Sciatic nerve (tissue), 2 donors: ENCODE measurements at regions not wholly inside any gene's neighbourhood (a gene's known extent, or its start where the extent isn't known, plus 50 kb on each side); places are given as distances from the start of the nearest gene placed in this dataset.

Experiments used
- ATAC-seq: fragments of 200-7000 bp; cut with Tn5 transposase; one replicate; pipeline ENCODE4 v1.9.1; 2020; ENCODE audit warnings: mild to moderate bottlenecking, moderate library complexity
- DNase-seq: peaks from one replicate; pipeline ENCODE4 v3.0.0-alpha.2; 2020; ENCODE audit warnings: low spot score
- intact Hi-C: fragments of 100-400 bp; cut with DNase I; formaldehyde crosslinking; loops from one replicate; pipeline ENCODE4 v1.14.2; 2022
- donor health status: DM: no; HTN: no; CAD: no.
- donor health status: DM: no; HTN: no; CAD: no.

DNA sequence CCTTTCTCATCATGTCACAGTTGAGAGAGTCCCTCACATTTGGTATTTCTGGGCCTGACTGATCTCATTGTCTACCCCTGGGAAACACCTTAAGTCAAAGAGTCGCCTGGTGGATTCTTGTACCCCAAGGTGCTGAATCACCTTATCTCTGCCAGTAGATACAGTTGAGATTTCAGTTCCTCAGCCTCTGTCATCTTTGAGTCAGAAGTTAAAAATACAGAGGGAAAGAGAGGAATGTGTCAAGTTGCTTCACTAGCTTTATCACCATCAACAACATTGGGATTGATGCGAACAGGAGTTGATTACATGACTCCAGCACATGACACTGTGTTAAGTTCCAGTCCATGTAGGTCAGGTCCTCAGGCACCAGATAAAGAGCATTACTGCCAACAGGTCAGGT lies 513.0 kb downstream of the NUF2 start:
- intact Hi-C loops = no loop called here
- no peak for DNase-seq
- ATAC-seq = no peak

DNA sequence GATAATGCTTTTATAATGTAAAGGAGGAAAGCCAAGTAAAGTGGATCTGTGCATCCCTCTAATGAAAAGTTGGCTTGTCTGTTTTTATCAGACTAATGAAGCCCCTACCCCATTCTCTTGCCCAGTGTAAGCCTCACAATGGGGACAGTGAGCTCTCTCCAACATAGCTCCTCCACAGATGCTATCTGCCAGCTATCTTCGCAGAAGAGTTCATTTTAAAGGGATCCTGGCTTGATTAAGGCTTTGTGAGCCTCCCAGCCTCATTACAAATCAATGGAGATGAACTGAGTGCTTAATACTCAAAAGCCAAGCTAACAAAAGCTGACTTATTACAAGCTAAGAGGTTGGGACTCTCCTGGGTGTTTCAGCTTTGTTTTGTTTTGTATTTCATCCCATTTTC lies 514.7 kb downstream of the NUF2 start:
- ATAC-seq = no peak
- no peak for DNase-seq
- intact Hi-C loops = no loop called here

DNA sequence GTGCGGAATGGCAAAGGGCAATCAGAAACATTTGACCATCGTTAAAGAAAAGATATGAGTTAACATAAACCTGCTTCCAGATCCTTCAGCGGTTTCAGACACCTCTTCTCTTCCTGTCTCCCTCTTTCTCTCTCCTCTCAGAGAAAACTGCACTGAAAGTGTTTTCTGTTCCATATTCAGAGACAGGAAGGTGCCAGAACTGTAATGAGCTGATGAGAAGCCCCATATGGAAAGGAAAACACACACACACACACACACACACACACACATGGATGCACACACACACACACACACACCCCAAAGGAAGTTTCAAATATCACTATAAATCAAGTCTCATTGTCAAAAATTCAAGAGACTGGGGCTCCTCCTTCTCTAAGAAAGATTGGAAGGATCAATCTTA lies 515.5 kb downstream of the NUF2 start:
- intact Hi-C loops = no loop called here
- no peak for ATAC-seq

DNA sequence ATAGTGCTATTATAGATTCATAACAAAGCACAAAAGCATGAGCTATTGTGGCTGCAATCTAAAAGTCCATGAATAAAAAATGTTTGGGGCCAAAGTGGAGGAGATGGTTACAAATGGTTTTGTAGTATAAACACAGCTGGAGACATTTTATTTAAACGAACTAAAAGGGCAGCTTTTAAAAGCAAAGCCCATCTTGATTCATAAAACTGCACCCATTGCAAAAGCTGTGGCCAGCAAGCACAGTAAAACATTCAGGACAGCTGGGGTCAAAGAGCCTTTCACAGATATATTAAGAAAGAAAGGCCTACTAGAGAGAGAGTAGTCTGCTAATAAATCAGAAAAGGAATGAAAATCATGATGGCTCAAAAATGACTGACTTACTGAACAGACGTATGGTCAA lies 520.8 kb downstream of the NUF2 start:
- intact Hi-C loops = no loop called here
- peak; percentile 30 for ATAC-seq
- no peak for DNase-seq

More for the DNA sequence above, 515.5 kb downstream of the NUF2 start:
- DNase-seq = no peak

DNA sequence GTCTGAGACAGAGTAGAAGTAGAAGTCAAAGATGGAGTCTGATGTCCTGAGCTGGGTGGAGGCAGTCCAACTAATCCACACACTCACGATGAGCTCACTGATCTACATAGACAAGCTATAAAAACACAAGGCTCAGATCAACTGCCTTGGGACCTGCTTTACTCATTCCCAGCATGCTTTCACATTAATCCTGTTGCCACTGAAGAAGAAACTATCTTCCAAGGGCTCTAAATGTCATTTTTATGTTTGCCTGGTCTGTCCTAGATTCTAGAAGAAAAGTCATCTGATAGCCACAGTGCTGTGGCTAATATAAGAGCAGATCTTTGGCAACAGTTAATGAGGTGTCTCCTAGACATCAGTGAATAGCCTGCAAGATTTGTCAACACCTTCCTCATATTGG lies 522.7 kb downstream of the NUF2 start:
- DNase-seq = no peak
- ATAC-seq = peak; percentile 17
- intact Hi-C loops = no loop called here

DNA sequence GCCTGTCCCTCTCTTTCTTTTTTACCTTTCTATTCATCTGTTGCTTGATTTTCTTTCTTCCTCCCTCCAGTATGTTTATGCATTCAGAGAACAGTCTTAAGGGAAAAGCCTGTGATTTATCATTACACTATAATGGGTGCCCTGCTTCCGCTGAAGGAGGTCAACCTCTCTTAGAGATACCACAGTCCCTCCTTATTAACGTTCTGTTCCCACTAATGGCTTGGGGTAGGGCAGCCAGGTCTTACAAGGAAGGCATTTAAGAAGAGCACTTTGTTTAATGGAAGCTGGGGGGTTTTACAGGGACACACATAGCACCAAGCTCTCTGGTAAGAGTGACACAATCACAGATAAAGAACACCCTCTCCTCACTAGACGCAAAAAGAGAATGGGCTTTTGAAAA lies 523.5 kb downstream of the NUF2 start:
- DNase-seq (no peak), ATAC-seq (no peak)
- intact Hi-C loops = no loop called here

DNA sequence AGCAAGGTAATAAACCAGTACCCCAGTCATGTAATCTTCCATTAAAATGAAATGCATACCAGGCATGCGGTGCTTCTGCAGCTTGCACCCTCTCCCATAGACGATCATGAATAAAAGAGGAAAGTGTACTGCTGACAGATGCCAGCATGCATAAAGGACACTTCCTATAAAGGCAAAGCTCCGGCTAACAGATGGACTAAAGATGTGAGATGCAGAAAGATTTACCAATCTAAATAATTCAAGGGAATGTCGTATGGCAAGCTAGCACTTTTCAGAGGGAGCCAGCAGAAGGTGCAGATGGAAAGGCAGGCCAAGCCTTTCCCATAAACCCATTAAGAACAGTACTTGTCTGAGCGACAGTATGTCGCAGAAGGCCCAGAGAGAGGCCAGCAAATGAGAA lies 542.0 kb downstream of the NUF2 start:
- DNase-seq = no peak
- no peak for ATAC-seq
- intact Hi-C loops = no loop called here

DNA sequence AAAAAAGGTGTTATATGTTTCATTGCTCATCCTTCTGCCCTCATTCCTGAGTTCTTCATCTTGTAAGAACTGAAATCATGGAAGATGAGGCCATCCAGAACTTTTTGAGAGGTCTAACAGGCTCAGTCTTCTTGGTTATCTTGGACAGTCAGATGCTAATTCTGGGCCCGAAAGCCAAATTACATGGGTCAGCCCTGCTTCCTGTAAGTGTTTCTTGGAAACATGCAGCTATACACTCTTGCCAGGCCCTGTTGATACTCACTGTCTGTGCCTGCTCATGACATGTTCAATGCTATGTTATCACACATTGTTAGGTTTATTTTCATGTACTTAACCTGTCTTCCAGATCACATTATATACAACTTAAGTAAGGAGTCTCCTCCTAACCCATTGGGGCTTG lies 542.5 kb downstream of the NUF2 start:
- ATAC-seq (no peak), DNase-seq (no peak)
- intact Hi-C loops = no loop called here

DNA sequence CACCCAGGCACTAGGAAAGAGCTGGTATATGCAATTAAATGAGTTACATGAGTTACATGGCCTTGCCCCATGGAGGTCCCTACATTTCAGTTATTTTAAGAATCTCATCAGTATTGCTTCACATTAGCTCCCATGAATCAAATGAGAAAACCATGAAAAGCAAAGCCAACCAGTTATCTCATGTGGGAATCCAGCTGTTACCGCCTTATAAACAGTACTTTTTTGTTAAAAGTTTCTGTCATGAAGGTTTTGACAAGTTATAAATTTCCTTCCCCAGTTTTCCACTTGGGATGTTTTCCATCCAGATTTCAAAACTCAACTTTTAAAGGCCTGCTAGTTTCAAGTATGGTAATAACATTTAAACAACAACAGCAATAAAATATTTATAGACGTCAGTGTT lies 544.8 kb downstream of the NUF2 start:
- ATAC-seq (peak; percentile 78), DNase-seq (no peak)
- intact Hi-C loops = no loop called here

DNA sequence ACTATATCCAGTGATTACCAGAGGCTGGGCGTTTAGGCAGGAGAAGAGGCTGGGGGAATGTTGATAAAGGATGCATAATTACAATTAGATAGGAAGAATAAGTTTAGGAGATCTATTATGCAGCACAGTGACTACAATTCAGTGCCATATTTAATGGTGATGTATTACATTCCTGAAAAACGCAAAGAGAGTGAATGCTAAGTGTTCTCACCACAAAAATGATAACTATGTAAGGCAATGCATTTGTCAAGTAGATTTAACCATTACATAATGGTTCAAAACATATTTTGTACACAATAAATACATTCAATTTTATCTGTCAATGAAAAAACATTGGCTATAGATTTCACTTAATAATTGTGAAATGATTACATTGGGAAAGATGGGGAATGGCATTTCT lies 548.9 kb downstream of the NUF2 start:
- intact Hi-C loops = no loop called here
- DNase-seq (no peak), ATAC-seq (no peak)

DNA sequence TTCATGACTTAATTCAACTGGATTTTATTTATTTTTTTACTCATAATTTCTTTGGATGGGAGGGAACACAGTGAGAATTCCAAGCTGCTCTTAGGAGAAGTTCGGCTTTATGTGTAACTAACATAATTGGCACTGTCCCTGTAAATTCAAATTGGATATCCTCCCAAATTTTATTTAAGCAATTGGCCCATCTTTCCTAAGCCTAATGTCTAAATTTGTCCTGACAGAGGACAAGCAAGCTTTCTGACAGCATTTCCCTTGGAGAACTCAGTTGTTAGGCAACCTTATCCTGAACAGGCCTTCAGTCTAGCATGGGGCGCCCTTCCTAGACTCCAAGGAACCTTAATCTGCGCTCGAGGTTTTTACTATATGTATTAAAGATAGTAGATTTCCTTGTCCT lies 550.3 kb downstream of the NUF2 start:
- DNase-seq (no peak), ATAC-seq (no peak)
- intact Hi-C loops = no loop called here

DNA sequence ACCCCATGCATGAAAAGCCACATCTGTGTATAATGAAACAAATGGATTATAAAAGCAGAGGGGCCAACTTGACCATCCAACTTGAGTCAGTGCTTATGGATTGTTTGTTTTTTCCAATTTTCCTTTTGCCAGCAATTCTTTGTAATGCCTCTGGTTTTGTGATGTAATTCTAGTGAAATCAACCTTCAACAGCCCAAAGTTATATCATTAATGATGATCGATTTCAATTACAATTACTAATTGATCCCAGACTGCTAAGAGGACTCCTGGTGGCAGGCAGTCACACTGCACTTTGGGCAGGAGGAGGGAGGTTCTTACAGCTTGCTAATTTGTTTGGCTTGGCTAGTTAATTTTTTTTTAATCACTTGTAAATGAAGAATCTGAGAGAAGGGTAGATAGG lies 552.3 kb downstream of the NUF2 start:
- ATAC-seq = no peak
- DNase-seq = no peak
- intact Hi-C loops = no loop called here

DNA sequence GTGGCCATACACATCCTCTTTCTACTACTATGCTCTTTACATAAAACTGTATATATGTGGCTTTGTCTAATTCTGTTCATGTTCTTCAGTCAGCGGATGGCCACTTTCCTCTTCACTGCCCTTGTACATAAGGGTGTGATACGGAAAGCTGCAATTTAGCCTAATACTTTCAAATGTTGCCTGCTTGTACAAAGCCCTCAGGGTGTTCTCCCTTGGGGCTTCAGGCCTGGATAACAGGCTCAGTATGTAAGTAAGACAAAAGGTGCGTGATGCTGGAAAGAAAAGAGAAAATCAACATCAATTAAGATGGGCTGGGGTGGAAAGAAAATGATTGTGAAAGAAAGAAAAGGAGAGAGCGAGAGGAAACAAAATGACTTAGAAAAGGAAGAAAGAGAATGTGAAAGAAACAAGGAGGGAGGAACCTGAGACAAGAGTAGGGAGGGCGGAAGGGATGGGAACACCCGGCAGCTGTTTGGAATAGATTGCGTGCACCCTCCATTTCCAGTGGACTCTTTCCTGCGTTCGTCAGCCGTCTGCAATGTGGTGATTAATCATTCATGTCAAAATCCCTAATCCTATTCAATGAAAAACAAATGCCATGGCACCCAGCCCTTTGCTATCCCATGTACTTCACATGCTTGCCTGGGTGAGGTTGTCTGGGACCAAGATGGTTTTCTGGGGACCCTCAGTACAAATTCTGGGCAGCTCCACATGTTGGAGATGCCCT lies 553.6 kb downstream of the NUF2 start:
- intact Hi-C loops = no loop called here
- peak; percentile 84 for ATAC-seq
- DNase-seq = peak; percentile 57

DNA sequence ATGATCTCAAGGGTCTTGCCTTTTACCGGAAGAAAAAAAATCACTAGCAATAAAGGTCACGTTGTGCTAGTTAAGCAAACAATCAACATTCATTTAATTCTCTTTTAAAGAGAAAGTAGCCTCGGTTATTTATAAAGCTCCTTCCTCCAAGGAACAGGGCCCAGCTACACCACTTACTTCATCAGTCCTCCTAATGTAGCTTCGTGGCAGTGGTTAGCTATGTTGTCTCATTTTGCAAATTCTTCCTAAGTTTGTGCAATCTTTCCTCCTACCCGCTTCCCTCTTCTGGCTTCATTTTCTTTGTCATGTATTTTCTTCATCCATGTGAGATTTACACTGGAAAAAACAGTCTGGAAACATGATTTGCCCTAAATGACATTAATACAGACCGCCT lies 554.2 kb downstream of the NUF2 start:
- no peak for DNase-seq
- ATAC-seq = peak; percentile 91
- intact Hi-C loops = no loop called here

DNA sequence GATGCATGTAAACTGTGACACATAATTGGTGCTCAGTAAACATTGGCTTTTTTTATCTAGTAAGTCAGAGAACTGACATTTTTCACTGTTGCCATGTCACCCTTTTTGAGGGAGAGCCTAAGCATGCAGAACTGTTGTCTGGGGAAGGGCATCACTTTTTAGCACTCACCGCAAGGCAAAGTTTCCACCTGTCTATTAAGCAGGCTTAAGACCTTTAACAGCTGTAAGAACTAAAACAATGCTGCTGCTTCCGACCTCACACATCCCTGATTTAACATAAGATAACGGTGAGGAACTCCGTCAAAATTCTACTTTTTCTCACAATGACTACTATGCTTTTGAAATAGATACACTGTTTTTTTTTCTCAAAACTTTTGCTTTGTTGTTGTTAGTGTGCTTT lies 554.8 kb downstream of the NUF2 start:
- ATAC-seq = no peak
- DNase-seq = no peak
- intact Hi-C loops = no loop called here

DNA sequence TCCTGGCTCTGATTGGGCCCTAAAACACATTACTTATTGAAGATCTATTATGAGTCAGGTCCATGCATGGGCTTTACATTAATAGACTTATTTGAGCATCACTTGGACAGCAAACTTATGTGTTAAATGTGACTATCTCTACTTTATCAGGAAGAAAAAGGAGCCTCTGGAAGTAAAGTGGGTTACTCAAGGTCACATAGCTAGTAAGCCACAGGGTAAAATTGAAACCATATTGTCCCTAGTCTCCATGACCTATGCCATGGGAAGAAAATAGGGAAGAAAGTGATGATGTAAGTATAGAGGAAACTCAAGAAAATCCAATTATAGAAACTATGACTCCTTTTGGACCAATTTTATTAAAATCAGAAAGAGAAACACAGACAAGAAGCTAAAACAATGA lies 555.3 kb downstream of the NUF2 start:
- no peak for DNase-seq

DNA sequence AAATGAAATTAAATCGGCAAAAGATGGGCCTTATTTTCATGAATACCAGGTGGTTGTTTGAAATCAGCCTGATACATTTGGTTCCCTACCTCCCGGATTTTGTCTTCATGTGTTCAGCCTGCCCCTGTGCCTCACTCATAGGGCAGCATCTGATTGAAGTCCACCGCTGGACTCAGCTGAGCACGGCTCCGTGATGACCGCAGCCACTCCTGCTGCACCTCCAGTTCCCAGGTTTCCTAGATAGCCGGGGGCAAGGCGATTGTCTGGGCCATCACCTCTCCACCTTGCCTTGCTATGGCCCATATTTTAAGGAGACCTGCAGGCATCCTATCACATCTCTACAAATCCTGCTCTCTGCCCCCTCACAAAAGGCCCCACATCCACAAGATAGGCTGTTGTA lies 563.8 kb downstream of the NUF2 start:
- no peak for ATAC-seq
- DNase-seq = no peak
- intact Hi-C loops = no loop called here

More for the DNA sequence above, 555.3 kb downstream of the NUF2 start:
- ATAC-seq = no peak
- intact Hi-C loops = no loop called here

DNA sequence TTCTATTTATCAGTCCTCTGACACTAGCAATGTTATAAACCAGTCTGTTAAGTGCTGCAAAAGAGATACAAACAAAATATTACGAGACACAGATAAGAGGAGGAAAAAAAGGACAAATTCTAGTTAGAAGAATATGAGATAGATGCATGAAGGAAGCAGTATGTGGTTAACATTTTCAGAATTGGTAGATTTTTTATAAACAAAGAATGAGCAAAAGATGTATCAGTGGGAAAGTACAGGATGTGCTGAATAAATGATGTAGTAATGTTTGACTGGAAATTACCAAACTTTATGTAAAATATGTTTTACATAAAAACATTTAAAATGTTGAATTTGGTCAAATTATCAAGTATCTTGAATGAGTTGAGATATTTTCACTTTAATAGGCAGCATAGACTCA lies 574.2 kb downstream of the NUF2 start:
- DNase-seq (no peak), ATAC-seq (no peak)
- intact Hi-C loops = no loop called here

DNA sequence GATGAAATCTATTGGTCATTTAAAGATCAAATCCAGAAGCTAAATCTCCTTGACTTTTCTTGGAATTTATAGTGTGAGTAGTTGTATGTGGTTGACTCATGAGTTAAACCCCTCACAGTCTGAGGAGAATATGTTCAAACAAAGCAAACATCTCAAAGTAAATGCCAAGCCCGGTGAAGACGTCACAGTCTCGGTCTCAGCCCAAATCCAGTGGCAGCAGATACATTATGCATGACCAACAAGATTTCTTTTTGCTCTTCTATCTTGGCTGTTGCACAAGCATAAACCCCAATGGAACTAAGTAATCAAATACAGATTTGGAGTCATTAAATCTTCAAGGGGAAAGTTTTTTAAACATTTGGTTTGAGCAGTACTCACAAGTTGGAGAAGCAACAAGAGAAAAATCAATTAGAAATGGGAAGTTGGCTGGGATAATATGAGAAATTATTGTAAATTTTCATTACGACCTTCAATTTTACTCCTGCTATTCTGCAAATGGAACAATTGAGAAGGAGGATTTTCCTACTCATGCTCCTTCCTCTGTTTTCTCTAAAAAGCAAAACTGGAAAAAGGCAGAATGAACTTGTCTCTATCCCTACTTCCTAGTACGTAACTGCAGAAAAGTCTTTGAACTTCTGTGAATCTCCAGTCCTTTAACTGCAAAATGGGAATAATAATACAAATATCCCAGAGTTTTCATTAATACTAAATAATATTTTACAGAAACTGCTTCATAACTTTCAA lies 575.8 kb downstream of the NUF2 start:
- peak; percentile 65 for DNase-seq
- peak; percentile 92 for ATAC-seq

DNA sequence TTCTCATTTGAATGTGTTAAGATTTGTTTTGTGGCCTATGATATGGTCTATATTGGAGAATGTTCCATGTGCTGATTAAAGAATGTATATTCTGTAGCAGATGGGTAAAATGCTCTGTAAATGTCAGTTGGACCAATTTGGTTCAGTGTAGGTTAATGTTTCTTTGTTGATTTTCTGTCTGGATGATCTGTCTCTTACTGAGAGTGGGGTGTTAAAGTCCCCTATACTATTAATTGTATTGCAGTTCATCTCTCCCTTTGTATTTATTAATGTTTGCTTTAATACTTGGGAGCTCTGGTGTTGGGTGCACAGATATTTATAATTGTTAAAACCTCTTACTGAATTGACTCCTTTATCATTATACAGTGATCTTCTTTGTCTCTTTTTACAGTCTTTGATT lies 584.5 kb downstream of the NUF2 start:
- intact Hi-C loops = no loop called here
- DNase-seq = no peak
- ATAC-seq = no peak

More for the DNA sequence above, 575.8 kb downstream of the NUF2 start:
- intact Hi-C loops = no loop called here
